GM23248 (cell line): ENCODE measurements at regions not wholly inside any gene's neighbourhood (a gene's known extent, or its start where the extent isn't known, plus 50 kb on each side); places are given as distances from the start of the nearest gene placed in this dataset.

ENCODE experiments used
- EZH2 ChIP-seq: fragments of 200-600 bp; sonication (generic); IDR thresholded peaks from 2 replicates; pipeline ENCODE4 v1.6.1; 2018; ENCODE audit warnings: antibody characterized with exemption, mild to moderate bottlenecking; ENCODE audit not compliant: insufficient read depth, poor library complexity, severe bottlenecking
- EZH2phosphoT487 ChIP-seq: fragments of 200-600 bp; sonication (generic); IDR thresholded peaks from 2 replicates; pipeline ENCODE4 v1.6.1; 2018; ENCODE audit warnings: antibody characterized with exemption, moderate library complexity, mild to moderate bottlenecking, low read depth; ENCODE audit not compliant: insufficient read depth

DNA sequence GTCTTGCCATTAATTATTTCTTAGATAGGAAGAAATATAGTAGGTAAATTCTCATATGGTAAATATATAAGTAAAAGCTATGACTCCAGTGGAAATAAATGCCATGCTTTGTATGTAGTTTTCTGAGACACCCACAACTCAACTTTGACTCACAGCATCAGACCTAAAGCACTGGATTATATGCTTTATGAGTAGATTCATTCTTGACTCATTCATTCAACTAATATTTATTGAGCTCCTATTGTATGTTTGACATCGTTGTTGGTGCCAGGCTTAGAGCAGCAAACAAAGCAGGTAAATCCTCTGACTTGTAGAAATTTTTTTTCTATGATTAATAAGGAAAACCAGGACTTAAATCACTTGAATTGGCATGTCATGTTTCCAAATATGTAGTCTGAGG lies 211.4 kb downstream of the PTPRC start:
- TF ChIP-seq EZH2: no peak
- TF ChIP-seq EZH2phosphoT487: no peak
